ENCODE measurements at regions not wholly inside any gene's neighbourhood (a gene's known extent, or its start where the extent isn't known, plus 50 kb on each side); places are given as distances from the start of the nearest gene placed in this dataset.

DNA sequence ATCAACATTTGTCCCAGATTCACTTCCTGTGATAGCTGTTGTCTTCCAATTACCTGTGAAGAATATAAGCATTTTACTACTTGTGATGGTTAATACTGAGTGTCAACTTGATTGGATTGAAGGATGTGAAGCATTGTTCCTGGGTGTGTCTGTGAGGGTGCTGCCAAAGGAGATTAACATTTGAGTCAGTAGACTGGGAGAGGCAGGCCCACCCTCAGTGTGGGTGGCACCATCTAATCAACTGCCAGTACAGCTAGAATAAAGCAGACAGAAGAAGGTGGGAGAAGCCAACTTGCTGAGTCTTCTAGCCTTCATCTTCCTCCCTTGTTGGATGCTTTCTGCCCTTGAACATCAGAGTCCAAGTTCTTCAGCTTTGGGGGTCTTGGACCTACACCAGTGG is 660.4 kb upstream of the GOT2 start:
- H3K36me3 ChIP-seq, result no peaks in the 10 kb centered on the region
- H3K9me3 ChIP-seq, result no peaks in the 10 kb centered on the region
- no peak overlapping the region for H3K27ac ChIP-seq
- no peaks in the 10 kb centered on the region for H3K27me3 ChIP-seq
- DNase-seq, result no peak
- TF ChIP-seq, protein P1, sequence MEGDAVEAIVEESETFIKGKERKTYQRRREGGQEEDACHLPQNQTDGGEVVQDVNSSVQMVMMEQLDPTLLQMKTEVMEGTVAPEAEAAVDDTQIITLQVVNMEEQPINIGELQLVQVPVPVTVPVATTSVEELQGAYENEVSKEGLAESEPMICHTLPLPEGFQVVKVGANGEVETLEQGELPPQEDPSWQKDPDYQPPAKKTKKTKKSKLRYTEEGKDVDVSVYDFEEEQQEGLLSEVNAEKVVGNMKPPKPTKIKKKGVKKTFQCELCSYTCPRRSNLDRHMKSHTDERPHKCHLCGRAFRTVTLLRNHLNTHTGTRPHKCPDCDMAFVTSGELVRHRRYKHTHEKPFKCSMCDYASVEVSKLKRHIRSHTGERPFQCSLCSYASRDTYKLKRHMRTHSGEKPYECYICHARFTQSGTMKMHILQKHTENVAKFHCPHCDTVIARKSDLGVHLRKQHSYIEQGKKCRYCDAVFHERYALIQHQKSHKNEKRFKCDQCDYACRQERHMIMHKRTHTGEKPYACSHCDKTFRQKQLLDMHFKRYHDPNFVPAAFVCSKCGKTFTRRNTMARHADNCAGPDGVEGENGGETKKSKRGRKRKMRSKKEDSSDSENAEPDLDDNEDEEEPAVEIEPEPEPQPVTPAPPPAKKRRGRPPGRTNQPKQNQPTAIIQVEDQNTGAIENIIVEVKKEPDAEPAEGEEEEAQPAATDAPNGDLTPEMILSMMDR (IDR thresholded peaks at IDR 0.05), result no peak
- no peak for TF ChIP-seq POLR2A (IDR thresholded peaks at IDR 0.05)
- intact Hi-C loops (cut with DNase I; ENCODE audit: low total_unique reads), result no loop called here
- H3K4me1 ChIP-seq, result no peaks in the 10 kb centered on the region
- no peak overlapping the region for H3K4me3 ChIP-seq

DNA sequence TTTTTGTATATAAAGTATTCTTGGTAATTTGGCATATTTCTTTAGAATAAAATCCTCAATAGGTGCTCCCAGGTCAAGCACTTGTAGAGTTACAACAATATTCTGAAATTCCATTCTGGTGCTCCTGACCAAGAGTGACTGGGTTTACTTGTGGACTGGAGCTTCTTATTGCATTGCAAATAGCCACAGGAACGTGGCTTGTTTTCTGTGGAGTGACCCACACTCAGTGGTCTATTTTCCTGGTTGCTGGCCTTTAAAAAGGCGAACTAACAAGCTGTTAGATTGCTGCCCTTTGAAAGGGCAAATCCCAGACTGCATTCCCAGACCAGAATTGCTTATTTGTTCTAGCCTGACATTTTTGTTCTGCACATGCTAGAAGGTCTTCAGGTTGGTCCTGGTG is 658.8 kb upstream of the GOT2 start:
- H3K27ac ChIP-seq, result no peak overlapping the region
- no peaks in the 10 kb centered on the region for H3K27me3 ChIP-seq
- no peaks in the 10 kb centered on the region for H3K36me3 ChIP-seq
- no peaks in the 10 kb centered on the region for H3K4me1 ChIP-seq
- no peak for TF ChIP-seq POLR2A (IDR thresholded peaks at IDR 0.05)
- TF ChIP-seq, protein P1 (IDR thresholded peaks at IDR 0.05), result no peak
- no peak overlapping the region for H3K4me3 ChIP-seq
- intact Hi-C loops (cut with DNase I; ENCODE audit: low total_unique reads), result no loop called here
- no peak for DNase-seq
- no peaks in the 10 kb centered on the region for H3K9me3 ChIP-seq

DNA sequence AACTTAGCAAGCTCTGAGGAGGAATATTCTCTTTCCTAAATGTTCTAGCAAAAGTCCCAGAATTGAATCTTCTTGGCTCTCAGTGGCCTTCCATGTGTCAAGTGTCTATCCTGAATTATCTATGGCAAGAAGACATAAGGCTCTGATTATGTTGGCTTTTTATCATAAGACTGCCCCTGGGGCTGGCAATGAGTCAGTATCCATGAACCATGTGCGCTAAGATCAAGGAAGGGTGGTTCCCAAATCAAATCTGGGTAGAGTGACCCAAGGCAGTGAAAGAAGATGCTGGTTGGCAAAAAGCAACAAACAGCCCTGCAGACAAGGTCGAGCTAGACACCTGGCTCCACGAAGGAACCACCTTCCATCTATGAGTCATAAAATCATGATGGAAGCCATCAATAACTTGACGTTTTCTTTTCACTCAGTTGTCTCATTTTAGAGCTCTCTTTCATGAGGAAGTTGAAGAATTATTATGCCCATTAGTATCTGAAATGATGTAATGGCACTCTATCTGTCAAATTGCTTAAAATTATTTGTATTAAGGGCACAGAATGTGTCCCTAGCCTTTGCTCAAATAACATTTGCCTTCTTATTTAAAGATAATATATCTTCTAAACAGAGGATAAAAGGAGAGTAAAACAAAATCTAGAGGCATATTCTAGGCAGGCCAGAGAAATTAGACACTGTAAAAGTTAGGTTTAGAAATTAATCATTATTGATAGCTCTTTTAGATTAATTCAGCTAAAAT is 657.7 kb upstream of the GOT2 start:
- no peak overlapping the region for H3K27ac ChIP-seq
- no peak for DNase-seq
- H3K27me3 ChIP-seq, result no peaks in the 10 kb centered on the region
- intact Hi-C loops (cut with DNase I; ENCODE audit: low total_unique reads), result no loop called here
- no peaks in the 10 kb centered on the region for H3K4me1 ChIP-seq
- TF ChIP-seq POLR2A (IDR thresholded peaks at IDR 0.05), result no peak
- TF ChIP-seq, protein P1 (IDR thresholded peaks at IDR 0.05), result no peak
- no peaks in the 10 kb centered on the region for H3K9me3 ChIP-seq
- H3K36me3 ChIP-seq, result no peaks in the 10 kb centered on the region
- H3K4me3 ChIP-seq, result no peak overlapping the region

DNA sequence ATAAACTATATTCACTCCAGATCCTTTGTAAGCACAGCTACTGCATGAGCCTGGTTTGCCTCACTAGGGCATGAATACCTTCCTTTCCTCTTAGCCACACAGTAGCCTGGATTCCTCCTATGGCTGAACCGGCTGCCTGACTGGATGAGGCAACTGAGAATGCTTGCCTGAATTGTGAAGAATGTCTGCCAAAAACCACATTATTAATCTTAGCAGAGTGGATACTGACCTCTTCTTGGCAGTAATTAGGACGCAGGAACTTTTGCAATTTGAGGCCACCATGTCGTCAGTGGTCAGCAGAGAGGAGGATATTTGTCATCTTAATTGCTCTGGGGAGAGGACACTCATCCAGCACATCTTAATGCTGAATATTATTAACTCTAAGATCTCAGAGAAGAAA is 651.8 kb upstream of the GOT2 start:
- Histone ChIP-seq H3K4me1 (no peaks in the 10 kb centered on the region), H3K4me3 (no peak overlapping the region), H3K36me3 (no peaks in the 10 kb centered on the region), H3K27ac (no peak overlapping the region), H3K9me3 (no peaks in the 10 kb centered on the region), H3K27me3 (no peaks in the 10 kb centered on the region)
- DNase-seq, result no peak
- TF ChIP-seq, protein P1 (IDR thresholded peaks at IDR 0.05), result no peak
- no peak for TF ChIP-seq POLR2A (IDR thresholded peaks at IDR 0.05)
- intact Hi-C loops (cut with DNase I; ENCODE audit: low total_unique reads), result no loop called here

DNA sequence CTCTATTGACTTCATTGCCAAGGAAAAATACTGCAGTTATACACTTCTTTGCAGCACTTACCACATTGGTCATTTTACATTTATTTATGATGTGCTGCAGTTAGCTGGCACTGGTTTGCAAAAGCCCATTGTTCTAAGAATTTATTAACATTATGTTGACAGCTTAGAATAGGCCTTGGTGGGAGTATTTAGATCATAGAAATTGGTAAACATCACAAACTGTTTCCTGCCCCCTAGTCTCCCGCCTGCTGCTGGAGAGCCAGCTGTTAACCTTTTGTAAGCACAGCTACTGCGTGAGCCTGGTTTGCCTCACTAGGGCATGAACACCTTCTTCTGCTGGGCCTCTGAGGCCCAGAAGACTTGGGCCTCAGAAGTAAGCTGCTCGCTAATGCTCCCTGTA is 651.4 kb upstream of the GOT2 start:
- DNase-seq, result no peak
- Histone ChIP-seq H3K9me3 (no peaks in the 10 kb centered on the region), H3K36me3 (no peaks in the 10 kb centered on the region), H3K4me1 (no peaks in the 10 kb centered on the region), H3K27me3 (no peaks in the 10 kb centered on the region), H3K4me3 (no peak overlapping the region), H3K27ac (no peak overlapping the region)
- intact Hi-C loops (cut with DNase I; ENCODE audit: low total_unique reads), result no loop called here
- TF ChIP-seq POLR2A (IDR thresholded peaks at IDR 0.05), result no peak
- TF ChIP-seq, protein P1 (IDR thresholded peaks at IDR 0.05), result no peak

Data from uterus (tissue), 3 donors.